ENCODE measurements at regions not wholly inside any gene's neighbourhood (a gene's known extent, or its start where the extent isn't known, plus 50 kb on each side); places are given as distances from the start of the nearest gene placed in this dataset.
"Not testable (repeated sequence)": the region's sequence is repeated elsewhere in the genome, so short reads cannot be mapped to it uniquely, and the experiment has no call there.

DNA sequence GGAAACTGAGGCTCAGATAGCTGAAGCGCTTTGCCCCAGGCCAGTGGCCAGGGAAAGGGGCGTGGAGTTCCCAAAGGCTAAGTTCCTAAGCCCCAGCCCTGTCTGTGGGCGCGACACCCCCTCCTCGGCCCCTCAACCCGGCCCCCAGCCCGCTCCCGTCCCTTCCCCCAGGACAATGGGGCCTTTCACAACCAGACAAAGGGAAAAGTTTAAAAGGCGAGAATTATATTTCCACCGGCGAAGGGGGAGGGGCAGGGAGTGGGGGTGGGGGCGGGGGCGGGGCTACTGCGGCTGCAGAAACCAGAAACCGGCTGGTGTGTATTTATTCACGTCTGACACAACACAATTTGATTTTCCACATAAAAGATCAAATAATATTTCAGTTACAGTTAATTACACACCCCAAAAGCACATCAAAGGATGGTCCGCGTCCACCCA lies 192.1 kb downstream of the MN1 start:
- Histone ChIP-seq H3K4me3 (ENCODE audit: insufficient read depth, low read depth, low read length) (no peak overlapping the region), H3K27me3 (ENCODE audit: insufficient read depth, low read length) (peaks cover 8% of the 10 kb centered on the region), H3K9me3 (ENCODE audit: insufficient read depth, low read depth, low read length) (no peaks in the 10 kb centered on the region), H3K27ac (ENCODE audit: low read depth, low read length) (no peak overlapping the region), H3K9ac (ENCODE audit: low read length) (no peak overlapping the region), H2AFZ (ENCODE audit: low read depth, low read length) (no peak overlapping the region), H3K36me3 (ENCODE audit: insufficient read depth, low read length) (no peaks in the 10 kb centered on the region), H4K20me1 (ENCODE audit: insufficient read depth, low read length) (no peaks in the 10 kb centered on the region), H3K4me1 (ENCODE audit: insufficient read depth, low read length) (no peaks in the 10 kb centered on the region), H3K4me2 (ENCODE audit: low read length) (no peak overlapping the region), H3K79me2 (ENCODE audit: insufficient read depth, low read length) (no peaks in the 10 kb centered on the region)
- H3K27ac Mint-ChIP-seq (ENCODE audit: unreplicated experiment): no peak overlapping the region
- peaks cover 24% of the 10 kb centered on the region for H3K27me3 Mint-ChIP-seq (ENCODE audit: low read depth, unreplicated experiment)
- peaks cover 3% of the 10 kb centered on the region for H3K4me1 Mint-ChIP-seq (ENCODE audit: low read depth, unreplicated experiment)
- FAIRE-seq (no peak), DNase-seq (ENCODE audit: low read depth) (no peak)
- H3K36me3 Mint-ChIP-seq (ENCODE audit: low read depth, unreplicated experiment): peaks cover 3% of the 10 kb centered on the region
- H3K9me3 Mint-ChIP-seq (ENCODE audit: unreplicated experiment): no peaks in the 10 kb centered on the region
- H3K4me3 Mint-ChIP-seq (ENCODE audit: unreplicated experiment): no peak overlapping the region
- TF ChIP-seq, protein P1, sequence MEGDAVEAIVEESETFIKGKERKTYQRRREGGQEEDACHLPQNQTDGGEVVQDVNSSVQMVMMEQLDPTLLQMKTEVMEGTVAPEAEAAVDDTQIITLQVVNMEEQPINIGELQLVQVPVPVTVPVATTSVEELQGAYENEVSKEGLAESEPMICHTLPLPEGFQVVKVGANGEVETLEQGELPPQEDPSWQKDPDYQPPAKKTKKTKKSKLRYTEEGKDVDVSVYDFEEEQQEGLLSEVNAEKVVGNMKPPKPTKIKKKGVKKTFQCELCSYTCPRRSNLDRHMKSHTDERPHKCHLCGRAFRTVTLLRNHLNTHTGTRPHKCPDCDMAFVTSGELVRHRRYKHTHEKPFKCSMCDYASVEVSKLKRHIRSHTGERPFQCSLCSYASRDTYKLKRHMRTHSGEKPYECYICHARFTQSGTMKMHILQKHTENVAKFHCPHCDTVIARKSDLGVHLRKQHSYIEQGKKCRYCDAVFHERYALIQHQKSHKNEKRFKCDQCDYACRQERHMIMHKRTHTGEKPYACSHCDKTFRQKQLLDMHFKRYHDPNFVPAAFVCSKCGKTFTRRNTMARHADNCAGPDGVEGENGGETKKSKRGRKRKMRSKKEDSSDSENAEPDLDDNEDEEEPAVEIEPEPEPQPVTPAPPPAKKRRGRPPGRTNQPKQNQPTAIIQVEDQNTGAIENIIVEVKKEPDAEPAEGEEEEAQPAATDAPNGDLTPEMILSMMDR (IDR thresholded peaks at IDR 0.05; ENCODE audit: insufficient read depth, low read depth, low read length): no peak
- TF ChIP-seq EZH2 (IDR thresholded peaks at IDR 0.05; ENCODE audit: insufficient read depth, low read length): no peak

DNA sequence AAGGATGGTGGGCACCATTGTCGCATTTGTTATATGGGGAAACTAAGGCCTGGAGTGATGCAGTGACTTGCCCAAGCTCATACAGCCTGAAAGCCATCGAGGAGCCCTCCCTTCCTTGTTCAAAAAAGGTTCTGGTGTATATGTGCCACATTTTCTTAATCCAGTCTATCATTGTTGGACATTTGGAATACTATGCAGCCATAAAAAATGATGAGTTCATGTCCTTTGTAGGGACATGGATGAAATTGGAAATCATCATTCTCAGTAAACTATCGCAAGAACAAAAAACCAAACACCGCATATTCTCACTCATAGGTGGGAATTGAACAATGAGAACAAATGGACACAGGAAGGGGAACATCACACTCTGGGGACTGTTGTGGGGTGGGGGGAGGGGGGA lies 191.4 kb downstream of the MN1 start:
- not testable (repeated sequence) for H3K27ac Mint-ChIP-seq (ENCODE audit: unreplicated experiment); H3K27ac ChIP-seq (ENCODE audit: low read depth, low read length); H3K4me2 ChIP-seq (ENCODE audit: low read length); H3K4me1 Mint-ChIP-seq (ENCODE audit: low read depth, unreplicated experiment); H3K9ac ChIP-seq (ENCODE audit: low read length); FAIRE-seq; H3K79me2 ChIP-seq (ENCODE audit: insufficient read depth, low read length); H3K4me3 ChIP-seq (ENCODE audit: insufficient read depth, low read depth, low read length); H3K9me3 Mint-ChIP-seq (ENCODE audit: unreplicated experiment); H3K9me3 ChIP-seq (ENCODE audit: insufficient read depth, low read depth, low read length); H3K4me1 ChIP-seq (ENCODE audit: insufficient read depth, low read length); H4K20me1 ChIP-seq (ENCODE audit: insufficient read depth, low read length); DNase-seq (ENCODE audit: low read depth); H2AFZ ChIP-seq (ENCODE audit: low read depth, low read length); H3K4me3 Mint-ChIP-seq (ENCODE audit: unreplicated experiment); H3K36me3 Mint-ChIP-seq (ENCODE audit: low read depth, unreplicated experiment); H3K36me3 ChIP-seq (ENCODE audit: insufficient read depth, low read length)
- peaks cover 11% of the 10 kb centered on the region for H3K27me3 ChIP-seq (ENCODE audit: insufficient read depth, low read length)
- H3K27me3 Mint-ChIP-seq (ENCODE audit: low read depth, unreplicated experiment): peaks cover 31% of the 10 kb centered on the region

DNA sequence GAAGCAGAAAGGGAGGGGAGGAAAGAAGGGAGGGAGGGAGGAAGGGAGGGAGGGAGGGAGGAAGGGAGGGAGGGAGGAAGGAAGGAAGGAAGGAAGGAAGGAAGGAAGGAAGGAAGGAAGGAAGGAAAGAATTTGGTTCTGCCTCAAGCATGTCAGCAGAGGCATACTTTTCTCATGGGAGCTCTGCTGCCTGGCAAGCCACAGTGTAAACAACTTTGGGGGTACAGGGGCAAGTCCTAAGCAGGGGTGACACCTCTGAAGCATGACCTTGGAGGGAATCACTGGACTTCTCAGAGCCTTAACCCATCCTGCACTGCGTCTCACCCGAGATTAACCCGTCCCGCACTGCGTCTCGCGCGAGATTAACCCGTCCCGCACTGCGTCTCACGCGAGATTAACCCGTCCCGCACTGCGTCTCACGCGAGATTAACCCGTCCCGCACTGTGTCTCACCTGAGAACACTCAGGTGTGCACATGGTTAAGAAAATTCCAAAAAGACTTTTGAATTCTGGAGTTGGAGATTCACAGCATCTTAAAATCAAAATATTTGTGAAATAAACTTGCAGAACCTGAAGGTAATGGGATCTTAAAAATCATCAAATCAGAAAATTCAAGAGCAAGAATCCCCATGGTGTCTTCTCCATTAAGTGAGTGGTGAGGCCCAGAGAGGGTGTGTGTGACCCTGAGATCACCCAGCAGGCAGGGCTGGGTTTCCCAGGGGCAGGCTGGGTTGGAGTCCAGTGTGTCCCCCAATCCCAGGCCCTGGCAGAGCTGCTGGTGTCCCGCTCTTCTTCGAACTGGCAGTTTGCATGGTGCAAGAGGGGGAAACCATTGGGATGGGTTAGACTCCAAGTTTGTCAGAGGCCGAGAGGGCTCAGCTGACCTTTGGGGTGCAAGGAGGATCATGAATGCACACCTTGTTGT lies 190.4 kb downstream of the MN1 start:
- FAIRE-seq (no peak), DNase-seq (ENCODE audit: low read depth) (no peak)
- H3K4me3 Mint-ChIP-seq (ENCODE audit: unreplicated experiment): no peak overlapping the region
- no peaks in the 10 kb centered on the region for H3K9me3 Mint-ChIP-seq (ENCODE audit: unreplicated experiment)
- H2AFZ ChIP-seq (ENCODE audit: low read depth, low read length): no peak overlapping the region
- peaks cover 3% of the 10 kb centered on the region for H3K36me3 Mint-ChIP-seq (ENCODE audit: low read depth, unreplicated experiment)
- H3K27ac ChIP-seq (ENCODE audit: low read depth, low read length): no peak overlapping the region
- H3K36me3 ChIP-seq (ENCODE audit: insufficient read depth, low read length): no peaks in the 10 kb centered on the region
- H3K79me2 ChIP-seq (ENCODE audit: insufficient read depth, low read length): no peaks in the 10 kb centered on the region
- no peak overlapping the region for H3K4me3 ChIP-seq (ENCODE audit: insufficient read depth, low read depth, low read length)
- no peaks in the 10 kb centered on the region for H4K20me1 ChIP-seq (ENCODE audit: insufficient read depth, low read length)
- H3K4me1 Mint-ChIP-seq (ENCODE audit: low read depth, unreplicated experiment): peaks cover 5% of the 10 kb centered on the region
- peaks cover 15% of the 10 kb centered on the region for H3K27me3 ChIP-seq (ENCODE audit: insufficient read depth, low read length)
- no peaks in the 10 kb centered on the region for H3K4me1 ChIP-seq (ENCODE audit: insufficient read depth, low read length)
- no peak overlapping the region for H3K9ac ChIP-seq (ENCODE audit: low read length)
- no peaks in the 10 kb centered on the region for H3K9me3 ChIP-seq (ENCODE audit: insufficient read depth, low read depth, low read length)
- TF ChIP-seq, protein P1 (IDR thresholded peaks at IDR 0.05; ENCODE audit: insufficient read depth, low read depth, low read length): no peak
- no peak for TF ChIP-seq EZH2 (IDR thresholded peaks at IDR 0.05; ENCODE audit: insufficient read depth, low read length)
- no peak overlapping the region for H3K27ac Mint-ChIP-seq (ENCODE audit: unreplicated experiment)
- no peak overlapping the region for H3K4me2 ChIP-seq (ENCODE audit: low read length)
- peaks cover 27% of the 10 kb centered on the region for H3K27me3 Mint-ChIP-seq (ENCODE audit: low read depth, unreplicated experiment)

All from astrocyte (in vitro differentiated cells and primary cell).